ENCODE measurements at regions not wholly inside any gene's neighbourhood (a gene's known extent, or its start where the extent isn't known, plus 50 kb on each side); places are given as distances from the start of the nearest gene placed in this dataset.

DNA sequence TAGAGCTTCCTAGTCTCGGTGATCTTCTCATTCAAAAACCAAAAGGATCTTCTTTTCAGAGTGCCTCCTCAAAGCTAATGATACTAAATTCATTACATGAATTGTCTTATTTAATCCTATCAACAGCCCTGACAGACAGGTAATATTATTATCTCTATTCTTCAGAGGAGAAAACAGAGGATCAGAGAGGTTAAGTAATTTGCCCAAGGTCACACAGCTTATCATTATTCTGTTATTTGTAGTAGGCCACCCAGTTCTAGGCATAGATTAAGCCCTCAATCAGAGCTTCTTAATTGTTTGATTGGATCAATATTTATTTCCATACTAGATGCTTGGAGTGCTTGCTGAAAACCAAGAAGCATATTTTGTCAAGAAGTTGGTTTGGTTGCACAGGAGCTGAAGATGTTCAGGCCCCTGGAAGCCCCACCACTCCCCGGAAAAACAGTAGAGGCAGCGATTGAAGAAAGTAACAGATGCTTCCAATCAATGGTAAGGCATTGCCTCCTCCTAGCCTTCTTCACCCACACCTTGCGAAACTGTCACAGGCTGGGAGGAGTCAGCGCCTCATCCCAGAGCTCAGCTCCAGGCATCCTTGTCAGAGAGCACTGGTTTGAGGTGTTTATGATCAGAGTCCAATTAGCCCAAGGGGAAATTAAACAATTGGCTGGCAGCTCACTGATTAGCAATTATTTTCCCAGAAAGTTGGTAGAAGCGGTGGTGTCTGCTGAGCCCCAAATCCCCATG is 487.2 kb downstream of the BCL11A start:
- no peaks in the 10 kb centered on the region for H3K36me3 Mint-ChIP-seq (ENCODE audit: low read depth, unreplicated experiment)
- H3K27ac Mint-ChIP-seq (ENCODE audit: unreplicated experiment) = no peak overlapping the region
- H3K9me3 Mint-ChIP-seq (ENCODE audit: unreplicated experiment) = no peaks in the 10 kb centered on the region
- DNase-seq (ENCODE audit: low spot score) = no peak
- H3K4me3 Mint-ChIP-seq (ENCODE audit: unreplicated experiment) = no peak overlapping the region
- peaks cover under 1% of the 10 kb centered on the region for H3K4me1 Mint-ChIP-seq (ENCODE audit: unreplicated experiment)
- no peaks in the 10 kb centered on the region for H3K27me3 Mint-ChIP-seq (ENCODE audit: unreplicated experiment)
- TF ChIP-seq CTCF (IDR thresholded peaks at IDR 0.05; ENCODE audit: unreplicated experiment) = no peak

- Mint-ChIP-seq H3K9me3 (ENCODE audit: unreplicated experiment) (no peaks in the 10 kb centered on the region), H3K4me1 (ENCODE audit: unreplicated experiment) (no peaks in the 10 kb centered on the region), H3K36me3 (ENCODE audit: low read depth, unreplicated experiment) (no peaks in the 10 kb centered on the region), H3K4me3 (ENCODE audit: unreplicated experiment) (no peak overlapping the region), H3K27ac (ENCODE audit: unreplicated experiment) (no peak overlapping the region), H3K27me3 (ENCODE audit: unreplicated experiment) (no peaks in the 10 kb centered on the region)
- TF ChIP-seq CTCF (IDR thresholded peaks at IDR 0.05; ENCODE audit: unreplicated experiment) = no peak
- no peak for DNase-seq (ENCODE audit: low spot score)
These were observed 488.6 kb downstream of the BCL11A start for GRCh38 chr2:60064687-60065389.

- H3K9me3 Mint-ChIP-seq (ENCODE audit: unreplicated experiment) = no peaks in the 10 kb centered on the region
- TF ChIP-seq CTCF (IDR thresholded peaks at IDR 0.05; ENCODE audit: unreplicated experiment) = no peak
- no peaks in the 10 kb centered on the region for H3K4me1 Mint-ChIP-seq (ENCODE audit: unreplicated experiment)
- no peak overlapping the region for H3K27ac Mint-ChIP-seq (ENCODE audit: unreplicated experiment)
- H3K4me3 Mint-ChIP-seq (ENCODE audit: unreplicated experiment) = no peak overlapping the region
- H3K36me3 Mint-ChIP-seq (ENCODE audit: low read depth, unreplicated experiment) = no peaks in the 10 kb centered on the region
- H3K27me3 Mint-ChIP-seq (ENCODE audit: unreplicated experiment) = no peaks in the 10 kb centered on the region
- DNase-seq (ENCODE audit: low spot score) = no peak
These were observed 494.7 kb downstream of the BCL11A start for GRCh38 chr2:60058781-60059180.

GRCh38 chr2:60054571-60055340 is 498.7 kb downstream of the BCL11A start:
- H3K4me1 Mint-ChIP-seq (ENCODE audit: unreplicated experiment) = no peaks in the 10 kb centered on the region
- no peaks in the 10 kb centered on the region for H3K36me3 Mint-ChIP-seq (ENCODE audit: low read depth, unreplicated experiment)
- no peak overlapping the region for H3K27ac Mint-ChIP-seq (ENCODE audit: unreplicated experiment)
- H3K27me3 Mint-ChIP-seq (ENCODE audit: unreplicated experiment) = no peaks in the 10 kb centered on the region
- DNase-seq (ENCODE audit: low spot score) = no peak
- H3K4me3 Mint-ChIP-seq (ENCODE audit: unreplicated experiment) = no peak overlapping the region
- H3K9me3 Mint-ChIP-seq (ENCODE audit: unreplicated experiment) = no peaks in the 10 kb centered on the region
- TF ChIP-seq CTCF (IDR thresholded peaks at IDR 0.05; ENCODE audit: unreplicated experiment) = no peak
